IMR-90 (cell line): ENCODE measurements at regions not wholly inside any gene's neighbourhood (a gene's known extent, or its start where the extent isn't known, plus 50 kb on each side); places are given as distances from the start of the nearest gene placed in this dataset.

Experiments used
- ATAC-seq: fragments of 200-7000 bp; cut with Tn5 transposase; 2 replicates; pipeline ENCODE4 v1.9.1; 2020; ENCODE audit warnings: low read depth, mild to moderate bottlenecking, moderate library complexity
- BruUV-seq: library from RNA; stranded (reverse); fragments of 400-500 nt; replicated peaks from 2 replicates; lab custom pipeline; 2021; lab: Mats Ljungman, UMichigan
- CTCF ChIA-PET: fragments of 300-600 bp; formaldehyde crosslinking; extraction: SDS; loops from one replicate; lab custom pipeline; 2021; ENCODE audit warnings: antibody characterized with exemption; lab: Yijun Ruan, JAX
- POLR2A ChIA-PET: fragments of 300-600 bp; sonication (Branson Sonifier 250); formaldehyde crosslinking; loops from one replicate; lab custom pipeline; 2022; ENCODE audit warnings: antibody characterized with exemption; ENCODE audit not compliant: unreplicated experiment; lab: Charles Lee
- DNase-seq: peaks from one replicate; pipeline ENCODE4 v3.0.0; 2013
- H2AFZ ChIP-seq: replicated peaks from 2 replicates; pipeline ENCODE3; 2013; ENCODE audit warnings: low read length, mild to moderate bottlenecking; ENCODE audit not compliant: poor library complexity
- H2AK5ac ChIP-seq: 2 replicates; pipeline ENCODE4 v1.6.1; 2013; ENCODE audit warnings: low read depth, low read length, inconsistent platforms
- H2AK9ac ChIP-seq: replicated peaks from 2 replicates; pipeline ENCODE3; 2013; ENCODE audit warnings: mild to moderate bottlenecking, low read depth, low read length, moderate library complexity; ENCODE audit not compliant: poor library complexity
- H2BK120ac ChIP-seq: 2 replicates; pipeline ENCODE4 v1.6.1; 2013; ENCODE audit warnings: low read depth, low read length, inconsistent platforms
- H2BK15ac ChIP-seq: 3 replicates; pipeline ENCODE4 v1.6.1; 2013; ENCODE audit warnings: low read depth, low read length, inconsistent platforms
- H2BK20ac ChIP-seq: 2 replicates; pipeline ENCODE4 v1.6.1; 2013; ENCODE audit warnings: low read depth, mild to moderate bottlenecking, inconsistent platforms, low read length, moderate library complexity
- H2BK5ac ChIP-seq: 2 replicates; pipeline ENCODE4 v1.6.1; 2013; ENCODE audit warnings: mild to moderate bottlenecking, low read depth, low read length, inconsistent platforms; ENCODE audit not compliant: poor library complexity, severe bottlenecking
- H3K14ac ChIP-seq: replicated peaks from 2 replicates; pipeline ENCODE4 v1.6.1; 2013; ENCODE audit warnings: low read depth, low read length, inconsistent platforms
- H3K18ac ChIP-seq: 2 replicates; pipeline ENCODE4 v1.6.1; 2013; ENCODE audit warnings: low read depth, low read length, control low read depth
- H3K23ac ChIP-seq: 2 replicates; pipeline ENCODE4 v1.6.1; 2013; ENCODE audit warnings: low read depth, low read length, inconsistent platforms
- H3K27ac ChIP-seq: 2 replicates; pipeline ENCODE4 v1.5.1; 2013; ENCODE audit warnings: mild to moderate bottlenecking, control low read depth, low read length; ENCODE audit not compliant: insufficient read depth
- H3K27me3 ChIP-seq: 2 replicates; pipeline ENCODE4 v1.6.1; 2013; ENCODE audit warnings: low read length; ENCODE audit not compliant: control insufficient read depth, insufficient read depth
- H3K36me3 ChIP-seq: 2 replicates; pipeline ENCODE4 v1.6.1; 2013; ENCODE audit warnings: low read length, mixed read lengths; ENCODE audit not compliant: control insufficient read depth, insufficient read depth
- H3K4ac ChIP-seq: 2 replicates; pipeline ENCODE4 v1.6.1; 2013; ENCODE audit warnings: low read depth, low read length, inconsistent platforms
- H3K4me1 ChIP-seq: 2 replicates; pipeline ENCODE4 v1.6.1; 2013; ENCODE audit warnings: low read length, mixed read lengths; ENCODE audit not compliant: control insufficient read depth, insufficient read depth
- H3K4me2 ChIP-seq: 2 replicates; pipeline ENCODE4 v1.6.1; 2013; ENCODE audit warnings: low read depth, mild to moderate bottlenecking, control low read depth, low read length, moderate library complexity
- H3K4me3 ChIP-seq: 2 replicates; pipeline ENCODE4 v1.5.1; 2013; ENCODE audit warnings: low read depth, mild to moderate bottlenecking, control low read depth, low read length, moderate library complexity; ENCODE audit not compliant: insufficient read depth
- H3K56ac ChIP-seq: 2 replicates; pipeline ENCODE4 v1.6.1; 2013; ENCODE audit warnings: low read length, inconsistent platforms; ENCODE audit not compliant: insufficient read depth; ENCODE audit errors: extremely low read depth
- H3K79me1 ChIP-seq, 2 experiments: 2 replicates each; pipeline ENCODE4 v1.6.1; 2013; ENCODE audit warnings: low read length in 2 of 2, inconsistent platforms in 1 of 2, low read depth in 1 of 2
- H3K9ac ChIP-seq: 2 replicates; pipeline ENCODE4 v1.6.1; 2013; ENCODE audit warnings: low read depth, low read length, control low read depth
- H3K9me1 ChIP-seq: 2 replicates; pipeline ENCODE4 v1.6.1; 2013; ENCODE audit warnings: low read length, inconsistent platforms; ENCODE audit not compliant: insufficient read depth
- H3K9me3 ChIP-seq: 2 replicates; pipeline ENCODE4 v1.6.1; 2013; ENCODE audit warnings: low read length; ENCODE audit not compliant: control insufficient read depth, insufficient read depth
- H4K20me1 ChIP-seq: 2 replicates; pipeline ENCODE4 v1.6.1; 2013; ENCODE audit warnings: low read length, inconsistent platforms; ENCODE audit not compliant: insufficient read depth
- H4K5ac ChIP-seq: 2 replicates; pipeline ENCODE4 v1.6.1; 2013; ENCODE audit warnings: mild to moderate bottlenecking, low read depth, low read length, control low read depth
- H4K8ac ChIP-seq, 2 experiments: 2 replicates each; pipeline ENCODE4 v1.6.1; 2013; ENCODE audit warnings: low read depth in 2 of 2, low read length in 2 of 2, control low read depth in 1 of 2, inconsistent platforms in 1 of 2
- H4K91ac ChIP-seq: 2 replicates; pipeline ENCODE4 v1.6.1; 2013; ENCODE audit warnings: low read depth, low read length, inconsistent platforms; ENCODE audit not compliant: insufficient read depth
- BHLHE40 ChIP-seq: fragments of 150-350 bp; IDR thresholded peaks from 2 replicates; pipeline ENCODE4 v1.6.1; 2016; ENCODE audit warnings: mild to moderate bottlenecking, low read depth, low read length
- CEBPB ChIP-seq: IDR thresholded peaks from 2 replicates; pipeline ENCODE4 v1.6.1; 2012; ENCODE audit warnings: low read depth, low read length, improper control_type of control experiment
- CHD1 ChIP-seq: IDR thresholded peaks from 2 replicates; pipeline ENCODE4 v1.6.1; 2012; ENCODE audit warnings: low read depth, low read length, improper control_type of control experiment
- FOS ChIP-seq: fragments of 150-350 bp; IDR thresholded peaks from 2 replicates; pipeline ENCODE4 v1.6.1; 2016; ENCODE audit warnings: low read depth, low read length
- MAFK ChIP-seq: IDR thresholded peaks from 2 replicates; pipeline ENCODE4 v1.6.1; 2012; ENCODE audit warnings: low read depth, low read length, improper control_type of control experiment
- MAZ ChIP-seq: IDR thresholded peaks from 2 replicates; pipeline ENCODE4 v1.6.1; 2012; ENCODE audit warnings: low read depth, mild to moderate bottlenecking, low read length, improper control_type of control experiment, moderate library complexity, borderline replicate concordance
- MXI1 ChIP-seq: IDR thresholded peaks from 2 replicates; pipeline ENCODE4 v1.6.1; 2012; ENCODE audit warnings: low read depth, mild to moderate bottlenecking, low read length, moderate library complexity, borderline replicate concordance
- NFE2L2 ChIP-seq: fragments of 150-350 bp; IDR thresholded peaks from 2 replicates; pipeline ENCODE4 v1.6.1; 2016; ENCODE audit warnings: low read depth, mild to moderate bottlenecking, low read length
- RAD21 ChIP-seq: IDR thresholded peaks from 2 replicates; pipeline ENCODE4 v1.6.1; 2012; ENCODE audit warnings: low read length, improper control_type of control experiment
- RCOR1 ChIP-seq: IDR thresholded peaks from 2 replicates; pipeline ENCODE4 v1.6.1; 2012; ENCODE audit warnings: mild to moderate bottlenecking, low read length, improper control_type of control experiment; ENCODE audit not compliant: insufficient replicate concordance
- RFX5 ChIP-seq: IDR thresholded peaks from 2 replicates; pipeline ENCODE4 v1.8.0; 2012; ENCODE audit warnings: low read depth, mild to moderate bottlenecking, low read length, moderate library complexity
- SMC3 ChIP-seq: fragments of 150-350 bp; IDR thresholded peaks from 2 replicates; pipeline ENCODE4 v1.6.1; 2016; ENCODE audit warnings: low read depth, mild to moderate bottlenecking, antibody characterized with exemption, low read length, moderate library complexity
- WGBS, 2 experiments: methylation state at CpG; one replicate each; pipeline versions ENCODE4 v1.1.5 to v1.1.7; 2013; ENCODE audit warnings: missing lambda C conversion rate in 2 of 2; ENCODE audit not compliant: insufficient read length in 1 of 2; ENCODE audit errors: extremely low coverage in 2 of 2; 5-methylcytosine and 5-hydroxymethylcytosine counted together
- dilution Hi-C: fragments of 300-500 bp; cut with HindIII; formaldehyde crosslinking; loops from one replicate; pipeline ENCODE4 v1.14.3; 2018; ENCODE audit warnings: low sequenced_read_pairs; ENCODE audit not compliant: unreplicated experiment
- in situ Hi-C: fragments of 300-500 bp; cut with MboI; formaldehyde crosslinking; loops from 3 replicates; pipeline ENCODE4 v1.14.3; 2019; ENCODE audit warnings: low sequenced_read_pairs, inconsistent platforms, mixed read lengths
- intact Hi-C: fragments of 100-400 bp; cut with micrococcal nuclease; formaldehyde crosslinking; loops from 2 replicates; pipeline ENCODE4 v1.10.0; 2022
- TF ChIP-seq, protein P1 (sequence below): fragments of 150-350 bp; IDR thresholded peaks from 2 replicates; pipeline ENCODE4 v1.6.1; 2017; ENCODE audit warnings: mild to moderate bottlenecking, antibody characterized with exemption, low read length, low read depth
- TF ChIP-seq, protein P2 (sequence below): conservative IDR thresholded peaks from 2 replicates; pipeline ENCODE4 v1.5.1; 2012; ENCODE audit warnings: mild to moderate bottlenecking, low read depth, low read length, improper control_type of control experiment
- TF ChIP-seq, protein P3 (sequence below): fragments of 150-350 bp; IDR thresholded peaks from 2 replicates; pipeline ENCODE4 v1.6.1; 2016; ENCODE audit warnings: low read depth, mild to moderate bottlenecking, low read length, moderate library complexity, borderline replicate concordance

- Histone ChIP-seq H3K36me3 (no peaks in the 10 kb centered on the region), H3K4me2 (no peak overlapping the region), H3K56ac (no peak overlapping the region), H4K8ac (no peak overlapping the region), H3K9me1 (no peaks in the 10 kb centered on the region), H3K4me3 (no peak overlapping the region), H3K4ac (no peak overlapping the region), H3K27ac (no peak overlapping the region), H2AFZ (no peak overlapping the region), H4K91ac (no peak overlapping the region), H2BK20ac (no peak overlapping the region), H2AK5ac (no peak overlapping the region), H2BK15ac (no peak overlapping the region), H3K79me1 (no peaks in the 10 kb centered on the region), H4K20me1 (no peaks in the 10 kb centered on the region), H3K9ac (no peak overlapping the region), H4K5ac (no peak overlapping the region), H2BK120ac (no peak overlapping the region), H3K18ac (no peak overlapping the region), H3K4me1 (no peaks in the 10 kb centered on the region; the same call in 1 of the 2 replicates), H3K23ac (no peak overlapping the region), H2AK9ac (no peak overlapping the region), H3K27me3 (peaks cover 4% of the 10 kb centered on the region), H3K9me3 (peaks cover 4% of the 10 kb centered on the region), H2BK5ac (no peak overlapping the region), H3K14ac (no peak overlapping the region)
- in situ Hi-C loops, result no loop called here
- WGBS, 2 experiments, result no CpG with 5 or more reads among the region's 2 CpGs
- intact Hi-C loops, result no loop called here
- dilution Hi-C loops, result no loop called here
- TF ChIP-seq RAD21, result no peak
- TF ChIP-seq FOS, result no peak
- TF ChIP-seq, protein P1, sequence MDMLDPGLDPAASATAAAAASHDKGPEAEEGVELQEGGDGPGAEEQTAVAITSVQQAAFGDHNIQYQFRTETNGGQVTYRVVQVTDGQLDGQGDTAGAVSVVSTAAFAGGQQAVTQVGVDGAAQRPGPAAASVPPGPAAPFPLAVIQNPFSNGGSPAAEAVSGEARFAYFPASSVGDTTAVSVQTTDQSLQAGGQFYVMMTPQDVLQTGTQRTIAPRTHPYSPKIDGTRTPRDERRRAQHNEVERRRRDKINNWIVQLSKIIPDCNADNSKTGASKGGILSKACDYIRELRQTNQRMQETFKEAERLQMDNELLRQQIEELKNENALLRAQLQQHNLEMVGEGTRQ, result no peak
- TF ChIP-seq, protein P2, sequence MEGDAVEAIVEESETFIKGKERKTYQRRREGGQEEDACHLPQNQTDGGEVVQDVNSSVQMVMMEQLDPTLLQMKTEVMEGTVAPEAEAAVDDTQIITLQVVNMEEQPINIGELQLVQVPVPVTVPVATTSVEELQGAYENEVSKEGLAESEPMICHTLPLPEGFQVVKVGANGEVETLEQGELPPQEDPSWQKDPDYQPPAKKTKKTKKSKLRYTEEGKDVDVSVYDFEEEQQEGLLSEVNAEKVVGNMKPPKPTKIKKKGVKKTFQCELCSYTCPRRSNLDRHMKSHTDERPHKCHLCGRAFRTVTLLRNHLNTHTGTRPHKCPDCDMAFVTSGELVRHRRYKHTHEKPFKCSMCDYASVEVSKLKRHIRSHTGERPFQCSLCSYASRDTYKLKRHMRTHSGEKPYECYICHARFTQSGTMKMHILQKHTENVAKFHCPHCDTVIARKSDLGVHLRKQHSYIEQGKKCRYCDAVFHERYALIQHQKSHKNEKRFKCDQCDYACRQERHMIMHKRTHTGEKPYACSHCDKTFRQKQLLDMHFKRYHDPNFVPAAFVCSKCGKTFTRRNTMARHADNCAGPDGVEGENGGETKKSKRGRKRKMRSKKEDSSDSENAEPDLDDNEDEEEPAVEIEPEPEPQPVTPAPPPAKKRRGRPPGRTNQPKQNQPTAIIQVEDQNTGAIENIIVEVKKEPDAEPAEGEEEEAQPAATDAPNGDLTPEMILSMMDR, result no peak
- TF ChIP-seq MXI1, result no peak
- no peak for TF ChIP-seq RCOR1
- no peak for TF ChIP-seq SMC3
- no peak for TF ChIP-seq MAZ
- TF ChIP-seq, protein P3, sequence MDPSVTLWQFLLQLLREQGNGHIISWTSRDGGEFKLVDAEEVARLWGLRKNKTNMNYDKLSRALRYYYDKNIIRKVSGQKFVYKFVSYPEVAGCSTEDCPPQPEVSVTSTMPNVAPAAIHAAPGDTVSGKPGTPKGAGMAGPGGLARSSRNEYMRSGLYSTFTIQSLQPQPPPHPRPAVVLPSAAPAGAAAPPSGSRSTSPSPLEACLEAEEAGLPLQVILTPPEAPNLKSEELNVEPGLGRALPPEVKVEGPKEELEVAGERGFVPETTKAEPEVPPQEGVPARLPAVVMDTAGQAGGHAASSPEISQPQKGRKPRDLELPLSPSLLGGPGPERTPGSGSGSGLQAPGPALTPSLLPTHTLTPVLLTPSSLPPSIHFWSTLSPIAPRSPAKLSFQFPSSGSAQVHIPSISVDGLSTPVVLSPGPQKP, result no peak
- TF ChIP-seq CEBPB, result no peak
- no peak for TF ChIP-seq RFX5
- no peak for TF ChIP-seq BHLHE40
- TF ChIP-seq NFE2L2, result no peak
- no peak for TF ChIP-seq MAFK
- TF ChIP-seq CHD1, result no peak
- BruUV-seq, result no TSS peak
- ATAC-seq, result no peak
- DNase-seq, result no peak
- ChIA-PET CTCF (no interaction called here), POLR2A (no interaction called here)
Measured at GRCh38 chr21:34216718-34217032, 143.3 kb downstream of the MRPS6 start.
